ENCODE measurements at regions not wholly inside any gene's neighbourhood (a gene's known extent, or its start where the extent isn't known, plus 50 kb on each side); places are given as distances from the start of the nearest gene placed in this dataset.
"Not testable (repeated sequence)": the region's sequence is repeated elsewhere in the genome, so short reads cannot be mapped to it uniquely, and the experiment has no call there.

GRCh38 chr18:14190776-14191442 lies 58.7 kb upstream of the ZNF519 start:
- H3K9me3 Mint-ChIP-seq (ENCODE audit: unreplicated experiment); H3K4me3 Mint-ChIP-seq (ENCODE audit: unreplicated experiment); H3K4me1 Mint-ChIP-seq (ENCODE audit: low read depth, unreplicated experiment); H3K27me3 Mint-ChIP-seq (ENCODE audit: unreplicated experiment); DNase-seq; H3K27ac Mint-ChIP-seq (ENCODE audit: unreplicated experiment); H3K36me3 Mint-ChIP-seq (ENCODE audit: unreplicated experiment): not testable (repeated sequence)

- no peaks in the 10 kb centered on the region for H3K4me1 Mint-ChIP-seq (ENCODE audit: low read depth, unreplicated experiment)
Measured at GRCh38 chr18:14189858-14190257, 57.6 kb upstream of the ZNF519 start.

GRCh38 chr18:14188751-14189406 lies 56.6 kb upstream of the ZNF519 start:
- not testable (repeated sequence) for DNase-seq; H3K27ac Mint-ChIP-seq (ENCODE audit: unreplicated experiment); H3K4me3 Mint-ChIP-seq (ENCODE audit: unreplicated experiment); H3K9me3 Mint-ChIP-seq (ENCODE audit: unreplicated experiment); H3K4me1 Mint-ChIP-seq (ENCODE audit: low read depth, unreplicated experiment); H3K27me3 Mint-ChIP-seq (ENCODE audit: unreplicated experiment); H3K36me3 Mint-ChIP-seq (ENCODE audit: unreplicated experiment)

More at GRCh38 chr18:14189858-14190257, 57.6 kb upstream of the ZNF519 start:
- no peak overlapping the region for H3K4me3 Mint-ChIP-seq (ENCODE audit: unreplicated experiment)
- no peaks in the 10 kb centered on the region for H3K36me3 Mint-ChIP-seq (ENCODE audit: unreplicated experiment)
- no peak for TF ChIP-seq CTCF (IDR thresholded peaks at IDR 0.05; ENCODE audit: partially characterized antibody, unreplicated experiment)
- no peaks in the 10 kb centered on the region for H3K9me3 Mint-ChIP-seq (ENCODE audit: unreplicated experiment)
- no peak overlapping the region for H3K27ac Mint-ChIP-seq (ENCODE audit: unreplicated experiment)
- H3K27me3 Mint-ChIP-seq (ENCODE audit: unreplicated experiment) = no peaks in the 10 kb centered on the region
- DNase-seq = no peak
